Kidney epithelial cell (primary cell): ENCODE measurements at regions not wholly inside any gene's neighbourhood (a gene's known extent, or its start where the extent isn't known, plus 50 kb on each side); places are given as distances from the start of the nearest gene placed in this dataset.

Experiments
- DNase-seq: peaks from one replicate; pipeline ENCODE4 v3.0.0-alpha.2; 2010; ENCODE audit warnings: low read depth
- H3K27me3 ChIP-seq: 2 replicates; pipeline ENCODE4 v1.6.0; 2011; ENCODE audit warnings: low read length; ENCODE audit not compliant: control insufficient read depth, insufficient read depth
- H3K36me3 ChIP-seq: 2 replicates; pipeline ENCODE4 v1.5.1; 2011; ENCODE audit warnings: low read length; ENCODE audit not compliant: control insufficient read depth, insufficient read depth
- H3K4me3 ChIP-seq: 2 replicates; pipeline ENCODE4 v1.5.1; 2011; ENCODE audit warnings: low read depth, mild to moderate bottlenecking, control low read depth, low read length
- TF ChIP-seq, protein P1 (sequence below): IDR thresholded peaks from 2 replicates; pipeline ENCODE4 v1.5.1; 2011; ENCODE audit warnings: mild to moderate bottlenecking, moderate library complexity, low read length, control low read depth, inconsistent platforms; ENCODE audit not compliant: insufficient read depth, poor library complexity, severe bottlenecking

DNA sequence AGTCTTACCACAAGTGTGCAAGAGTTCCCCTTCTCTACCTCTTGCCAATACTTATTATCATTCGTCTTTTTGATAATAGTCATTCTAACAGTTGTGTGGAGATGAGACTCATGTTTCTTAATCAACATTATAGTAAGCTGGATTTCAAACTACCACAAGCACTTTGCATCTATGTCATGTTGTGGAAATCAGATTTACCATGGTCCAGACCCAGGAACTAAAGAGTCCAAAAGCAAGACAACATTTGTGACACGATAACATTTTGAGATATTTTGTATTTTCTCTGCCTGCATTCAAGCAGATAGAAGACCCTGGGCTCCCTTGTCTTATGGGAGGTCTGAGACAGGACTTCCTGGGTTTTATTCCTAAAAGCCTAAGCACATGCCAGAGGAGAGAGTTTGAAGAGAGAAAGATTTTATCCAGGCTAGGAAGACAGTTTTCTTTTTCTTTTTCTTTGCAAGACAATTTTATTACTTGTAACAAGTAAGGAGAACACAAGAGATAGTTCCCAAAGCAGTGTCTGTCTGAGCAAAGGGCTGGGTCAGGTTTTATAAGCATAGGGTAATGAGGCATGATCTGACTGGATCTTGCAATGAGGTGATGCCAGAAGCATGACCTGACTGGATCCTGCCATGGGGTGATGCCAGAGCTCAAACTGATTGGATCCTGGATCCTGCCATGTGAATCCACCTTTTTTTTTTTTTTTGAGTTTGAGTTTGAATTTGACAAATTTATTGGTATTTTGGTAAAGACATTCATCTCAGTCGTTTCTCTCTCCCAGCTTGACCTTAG is 180.5 kb upstream of the HMGA2 start:
- Histone ChIP-seq H3K27me3 (no peaks in the 10 kb centered on the region), H3K36me3 (no peaks in the 10 kb centered on the region), H3K4me3 (no peak overlapping the region)
- DNase-seq: no peak
- TF ChIP-seq, protein P1, sequence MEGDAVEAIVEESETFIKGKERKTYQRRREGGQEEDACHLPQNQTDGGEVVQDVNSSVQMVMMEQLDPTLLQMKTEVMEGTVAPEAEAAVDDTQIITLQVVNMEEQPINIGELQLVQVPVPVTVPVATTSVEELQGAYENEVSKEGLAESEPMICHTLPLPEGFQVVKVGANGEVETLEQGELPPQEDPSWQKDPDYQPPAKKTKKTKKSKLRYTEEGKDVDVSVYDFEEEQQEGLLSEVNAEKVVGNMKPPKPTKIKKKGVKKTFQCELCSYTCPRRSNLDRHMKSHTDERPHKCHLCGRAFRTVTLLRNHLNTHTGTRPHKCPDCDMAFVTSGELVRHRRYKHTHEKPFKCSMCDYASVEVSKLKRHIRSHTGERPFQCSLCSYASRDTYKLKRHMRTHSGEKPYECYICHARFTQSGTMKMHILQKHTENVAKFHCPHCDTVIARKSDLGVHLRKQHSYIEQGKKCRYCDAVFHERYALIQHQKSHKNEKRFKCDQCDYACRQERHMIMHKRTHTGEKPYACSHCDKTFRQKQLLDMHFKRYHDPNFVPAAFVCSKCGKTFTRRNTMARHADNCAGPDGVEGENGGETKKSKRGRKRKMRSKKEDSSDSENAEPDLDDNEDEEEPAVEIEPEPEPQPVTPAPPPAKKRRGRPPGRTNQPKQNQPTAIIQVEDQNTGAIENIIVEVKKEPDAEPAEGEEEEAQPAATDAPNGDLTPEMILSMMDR: no peak

DNA sequence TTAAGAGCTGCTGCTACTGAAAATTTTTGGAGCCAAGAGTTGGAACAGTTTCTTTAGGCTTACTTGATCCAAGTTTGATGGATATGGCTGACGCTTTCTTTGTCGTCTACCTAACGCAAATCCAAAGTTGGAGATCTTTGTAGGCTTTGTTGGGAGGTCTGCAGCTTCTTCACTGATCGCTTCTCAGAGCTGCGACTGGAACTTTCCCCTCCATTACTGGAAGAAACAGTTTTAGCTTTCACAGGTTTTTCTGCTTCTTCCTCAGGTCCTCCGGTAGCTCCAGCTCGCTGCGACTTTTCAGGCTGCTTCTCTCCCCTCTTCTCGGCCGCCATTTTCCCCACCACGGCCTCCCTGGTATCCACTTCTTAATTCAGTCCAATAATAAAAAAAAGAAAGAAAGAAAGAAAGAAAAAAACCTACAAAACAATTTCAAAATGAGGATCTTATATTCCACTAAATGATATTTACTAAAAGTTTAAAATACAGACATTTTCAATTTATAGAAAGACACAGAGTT is 178.1 kb upstream of the HMGA2 start:
- Histone ChIP-seq H3K36me3 (no peaks in the 10 kb centered on the region), H3K4me3 (no peak overlapping the region), H3K27me3 (no peaks in the 10 kb centered on the region)
- TF ChIP-seq, protein P1: no peak
- DNase-seq: no peak

DNA sequence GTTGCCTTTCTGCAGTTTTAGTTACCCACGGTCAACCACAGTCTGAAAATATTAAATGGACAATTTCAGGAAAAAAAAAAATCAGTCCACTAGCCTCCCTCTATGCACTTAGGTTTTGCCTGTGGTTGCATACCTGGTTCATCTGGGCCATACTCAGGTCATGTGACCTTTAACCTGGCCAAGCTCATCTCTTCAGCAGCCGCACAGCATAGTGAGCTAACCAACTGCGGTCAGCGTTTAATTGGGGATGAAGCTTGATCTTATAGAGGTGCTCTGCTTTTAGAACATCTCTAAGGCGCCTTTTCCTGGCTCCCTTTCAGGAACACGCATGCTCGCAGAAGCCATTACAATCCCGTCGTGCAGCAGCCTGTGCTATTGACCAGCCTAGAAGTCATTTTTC is 177.2 kb upstream of the HMGA2 start:
- TF ChIP-seq, protein P1: no peak
- H3K36me3 ChIP-seq: no peaks in the 10 kb centered on the region
- H3K4me3 ChIP-seq: no peak overlapping the region
- no peaks in the 10 kb centered on the region for H3K27me3 ChIP-seq
- no peak for DNase-seq

DNA sequence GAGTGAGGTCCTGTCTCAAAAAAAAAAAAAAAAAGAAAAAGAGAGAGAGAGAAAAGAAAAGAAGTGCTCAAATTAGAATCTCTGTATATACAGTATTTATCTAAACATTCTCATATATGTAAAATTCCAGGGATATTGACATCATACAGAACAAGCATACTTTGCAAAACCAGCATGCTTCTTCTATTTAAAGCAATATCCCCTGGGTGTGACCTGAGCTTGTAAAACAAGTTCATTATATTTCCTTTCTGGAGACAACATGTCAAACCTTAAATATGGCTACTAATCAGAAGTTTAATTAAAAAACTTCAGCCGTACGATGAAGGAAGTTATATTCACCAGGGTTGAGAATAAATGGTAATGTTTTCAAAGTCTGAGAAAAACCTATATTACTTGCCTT is 175.8 kb upstream of the HMGA2 start:
- no peaks in the 10 kb centered on the region for H3K36me3 ChIP-seq
- DNase-seq: no peak
- H3K4me3 ChIP-seq: no peak overlapping the region
- no peaks in the 10 kb centered on the region for H3K27me3 ChIP-seq
- TF ChIP-seq, protein P1: no peak

DNA sequence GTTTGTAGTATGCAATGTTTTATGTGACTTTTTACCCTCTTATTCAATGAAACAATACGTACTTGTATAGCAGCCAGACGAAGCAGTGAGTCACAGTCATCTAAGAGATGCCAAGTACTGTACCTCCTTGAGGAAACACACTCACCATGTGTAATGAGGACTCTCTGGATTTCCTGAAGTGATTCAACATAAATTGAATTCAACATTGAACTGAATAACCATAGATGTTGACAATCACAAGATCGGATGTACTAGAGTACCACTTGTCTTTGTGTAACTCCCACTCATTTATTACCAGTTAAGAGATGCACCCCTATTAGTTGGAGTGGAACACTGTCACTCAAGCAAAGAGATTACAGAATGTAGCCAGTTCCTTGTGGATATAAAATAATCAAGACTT is 175.2 kb upstream of the HMGA2 start:
- Histone ChIP-seq H3K36me3 (no peaks in the 10 kb centered on the region), H3K4me3 (no peak overlapping the region), H3K27me3 (no peaks in the 10 kb centered on the region)
- TF ChIP-seq, protein P1: no peak
- peak; percentile 100 for DNase-seq

DNA sequence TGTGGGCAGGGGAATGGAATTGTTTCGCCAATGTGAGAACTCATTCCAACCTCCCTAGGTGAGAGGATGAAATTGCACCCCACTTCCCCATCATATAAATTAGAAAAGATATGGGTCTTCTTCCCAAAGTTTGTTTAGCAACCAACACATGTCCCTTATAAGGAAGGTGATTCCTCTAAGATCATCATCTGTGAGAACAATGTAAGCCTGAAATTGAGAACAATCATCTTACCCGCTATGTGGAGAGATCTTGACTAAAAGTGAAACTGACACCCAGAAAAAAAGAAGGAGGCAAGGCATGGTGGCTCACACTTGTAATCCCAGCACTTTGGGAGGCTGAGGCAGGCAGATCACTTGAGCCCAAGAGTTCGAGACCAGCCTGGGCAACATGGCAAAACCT is 173.2 kb upstream of the HMGA2 start:
- TF ChIP-seq, protein P1: no peak
- no peak for DNase-seq
- Histone ChIP-seq H3K36me3 (no peaks in the 10 kb centered on the region), H3K4me3 (no peak overlapping the region), H3K27me3 (no peaks in the 10 kb centered on the region)
